ENCODE measurements at regions not wholly inside any gene's neighbourhood (a gene's known extent, or its start where the extent isn't known, plus 50 kb on each side); places are given as distances from the start of the nearest gene placed in this dataset.

DNA sequence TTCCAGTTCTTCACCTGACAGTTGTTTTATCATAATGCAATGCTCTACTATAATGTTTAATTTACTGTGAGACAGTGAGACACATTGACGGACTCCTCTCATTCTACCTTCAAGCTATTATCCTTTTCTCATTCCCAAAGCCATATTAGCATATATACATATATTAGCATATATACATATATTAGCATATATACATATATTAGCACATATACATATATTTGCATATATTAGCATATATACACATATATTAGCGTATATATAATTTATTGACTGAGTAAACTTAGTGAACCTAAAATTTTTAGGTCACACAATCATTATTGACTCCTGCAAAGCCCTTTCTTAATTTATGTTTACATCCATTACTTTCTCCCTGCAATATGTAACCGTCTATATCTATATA lies 555.0 kb upstream of the ADGRB3 start:
- CTCF ChIA-PET: no interaction called here
- TF ChIP-seq, protein P1, sequence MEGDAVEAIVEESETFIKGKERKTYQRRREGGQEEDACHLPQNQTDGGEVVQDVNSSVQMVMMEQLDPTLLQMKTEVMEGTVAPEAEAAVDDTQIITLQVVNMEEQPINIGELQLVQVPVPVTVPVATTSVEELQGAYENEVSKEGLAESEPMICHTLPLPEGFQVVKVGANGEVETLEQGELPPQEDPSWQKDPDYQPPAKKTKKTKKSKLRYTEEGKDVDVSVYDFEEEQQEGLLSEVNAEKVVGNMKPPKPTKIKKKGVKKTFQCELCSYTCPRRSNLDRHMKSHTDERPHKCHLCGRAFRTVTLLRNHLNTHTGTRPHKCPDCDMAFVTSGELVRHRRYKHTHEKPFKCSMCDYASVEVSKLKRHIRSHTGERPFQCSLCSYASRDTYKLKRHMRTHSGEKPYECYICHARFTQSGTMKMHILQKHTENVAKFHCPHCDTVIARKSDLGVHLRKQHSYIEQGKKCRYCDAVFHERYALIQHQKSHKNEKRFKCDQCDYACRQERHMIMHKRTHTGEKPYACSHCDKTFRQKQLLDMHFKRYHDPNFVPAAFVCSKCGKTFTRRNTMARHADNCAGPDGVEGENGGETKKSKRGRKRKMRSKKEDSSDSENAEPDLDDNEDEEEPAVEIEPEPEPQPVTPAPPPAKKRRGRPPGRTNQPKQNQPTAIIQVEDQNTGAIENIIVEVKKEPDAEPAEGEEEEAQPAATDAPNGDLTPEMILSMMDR (IDR thresholded peaks at IDR 0.05): no peak

GRCh38 chr6:68077661-68078060 lies 557.4 kb upstream of the ADGRB3 start:
- no peak overlapping the region for H3K27ac ChIP-seq (ENCODE audit: low read depth in 1 of 2, low read length in 2 of 2)
- no peak overlapping the region for H3K4me3 ChIP-seq (ENCODE audit: low read length)
- Mint-ChIP-seq H3K4me3 (no peak overlapping the region), H3K9me3 (peaks cover 15% of the 10 kb centered on the region), H3K27me3 (no peaks in the 10 kb centered on the region), H3K27ac (no peak overlapping the region), H3K36me3 (ENCODE audit: low read depth) (no peaks in the 10 kb centered on the region), H3K4me1 (ENCODE audit: low read depth) (no peaks in the 10 kb centered on the region)
- no peaks in the 10 kb centered on the region for H3K36me3 ChIP-seq (ENCODE audit: insufficient read depth, low read length)
- POLR2A ChIA-PET: no interaction called here
- no peak for ATAC-seq (ENCODE audit: poor library complexity)
- CTCF ChIA-PET: no interaction called here
- no peaks in the 10 kb centered on the region for H3K27me3 ChIP-seq (ENCODE audit: control insufficient read depth in 1 of 2, insufficient read depth in 2 of 2, low read length in 2 of 2)
- intact Hi-C loops (cut with DNase I, micrococcal nuclease): no loop called here
- no peaks in the 10 kb centered on the region for H3K4me1 ChIP-seq (ENCODE audit: insufficient read depth, low read length)
- peaks cover 0 to 7% of the 10 kb centered on the region in 2 experiments for H3K9me3 ChIP-seq (ENCODE audit: control insufficient read depth in 1 of 2, insufficient read depth in 1 of 2, low read length in 2 of 2)
- DNase-seq: no peak
- TF ChIP-seq, protein P1 (IDR thresholded peaks at IDR 0.05): no peak

More for the DNA sequence above, 555.0 kb upstream of the ADGRB3 start:
- Histone ChIP-seq H3K4me1 (ENCODE audit: insufficient read depth, low read length) (no peaks in the 10 kb centered on the region), H3K27ac (ENCODE audit: low read depth in 1 of 2, low read length in 2 of 2) (no peak overlapping the region), H3K27me3 (ENCODE audit: control insufficient read depth in 1 of 2, insufficient read depth in 2 of 2, low read length in 2 of 2) (no peaks in the 10 kb centered on the region), H3K36me3 (ENCODE audit: insufficient read depth, low read length) (no peaks in the 10 kb centered on the region), H3K4me3 (ENCODE audit: low read length) (no peak overlapping the region), H3K9me3 (ENCODE audit: control insufficient read depth in 1 of 2, insufficient read depth in 1 of 2, low read length in 2 of 2) (peaks cover 0 to 7% of the 10 kb centered on the region in 2 experiments)
- Mint-ChIP-seq H3K27ac (no peak overlapping the region), H3K36me3 (ENCODE audit: low read depth) (no peaks in the 10 kb centered on the region), H3K4me3 (no peak overlapping the region), H3K4me1 (ENCODE audit: low read depth) (no peaks in the 10 kb centered on the region), H3K9me3 (peaks cover 13% of the 10 kb centered on the region), H3K27me3 (no peaks in the 10 kb centered on the region)
- no peak for ATAC-seq (ENCODE audit: poor library complexity)
- intact Hi-C loops (cut with DNase I, micrococcal nuclease): no loop called here
- no peak for DNase-seq
- POLR2A ChIA-PET: no interaction called here

DNA sequence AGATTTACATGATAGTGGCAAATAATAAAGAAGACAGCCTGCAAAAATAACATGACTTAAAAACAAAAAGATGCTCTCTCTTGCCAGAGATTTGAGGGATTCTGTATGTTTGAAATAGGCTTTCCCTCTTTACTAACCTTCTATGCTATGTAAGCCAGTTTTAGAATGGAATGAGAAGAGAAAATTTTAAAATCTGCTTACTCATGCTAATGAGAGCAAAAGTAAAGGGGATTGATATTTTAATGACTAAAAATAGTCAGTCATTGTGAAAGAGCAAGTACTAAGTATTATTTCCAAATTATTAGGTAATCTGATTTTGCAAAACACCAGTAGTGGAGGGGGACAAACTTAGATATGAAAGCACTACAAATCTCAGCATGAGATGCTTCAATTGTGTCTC lies 563.3 kb upstream of the ADGRB3 start:
- Mint-ChIP-seq H3K27me3 (no peaks in the 10 kb centered on the region), H3K36me3 (ENCODE audit: low read depth) (no peaks in the 10 kb centered on the region), H3K4me3 (no peak overlapping the region), H3K27ac (no peak overlapping the region), H3K4me1 (ENCODE audit: low read depth) (no peaks in the 10 kb centered on the region), H3K9me3 (peaks cover 9% of the 10 kb centered on the region)
- Histone ChIP-seq H3K4me1 (ENCODE audit: insufficient read depth, low read length) (no peaks in the 10 kb centered on the region), H3K27ac (ENCODE audit: low read depth in 1 of 2, low read length in 2 of 2) (no peak overlapping the region), H3K9me3 (ENCODE audit: control insufficient read depth in 1 of 2, insufficient read depth in 1 of 2, low read length in 2 of 2) (no peaks in the 10 kb centered on the region), H3K27me3 (ENCODE audit: control insufficient read depth in 1 of 2, insufficient read depth in 2 of 2, low read length in 2 of 2) (no peaks in the 10 kb centered on the region), H3K4me3 (ENCODE audit: low read length) (no peak overlapping the region), H3K36me3 (ENCODE audit: insufficient read depth, low read length) (no peaks in the 10 kb centered on the region)
- DNase-seq: no peak
- CTCF ChIA-PET: no interaction called here
- no peak for ATAC-seq (ENCODE audit: poor library complexity)
- TF ChIP-seq, protein P1 (IDR thresholded peaks at IDR 0.05): no peak
- intact Hi-C loops (cut with DNase I, micrococcal nuclease): no loop called here
- POLR2A ChIA-PET: no interaction called here
